Pons (tissue), 1 donor: ENCODE measurements at regions not wholly inside any gene's neighbourhood (a gene's known extent, or its start where the extent isn't known, plus 50 kb on each side); places are given as distances from the start of the nearest gene placed in this dataset.
"Not testable (repeated sequence)": the region's sequence is repeated elsewhere in the genome, so short reads cannot be mapped to it uniquely, and the experiment has no call there.

Source experiments
- DNase-seq: peaks from one replicate; pipeline ENCODE4 v3.0.0-alpha.2; 2016; ENCODE audit warnings: low spot score

DNA sequence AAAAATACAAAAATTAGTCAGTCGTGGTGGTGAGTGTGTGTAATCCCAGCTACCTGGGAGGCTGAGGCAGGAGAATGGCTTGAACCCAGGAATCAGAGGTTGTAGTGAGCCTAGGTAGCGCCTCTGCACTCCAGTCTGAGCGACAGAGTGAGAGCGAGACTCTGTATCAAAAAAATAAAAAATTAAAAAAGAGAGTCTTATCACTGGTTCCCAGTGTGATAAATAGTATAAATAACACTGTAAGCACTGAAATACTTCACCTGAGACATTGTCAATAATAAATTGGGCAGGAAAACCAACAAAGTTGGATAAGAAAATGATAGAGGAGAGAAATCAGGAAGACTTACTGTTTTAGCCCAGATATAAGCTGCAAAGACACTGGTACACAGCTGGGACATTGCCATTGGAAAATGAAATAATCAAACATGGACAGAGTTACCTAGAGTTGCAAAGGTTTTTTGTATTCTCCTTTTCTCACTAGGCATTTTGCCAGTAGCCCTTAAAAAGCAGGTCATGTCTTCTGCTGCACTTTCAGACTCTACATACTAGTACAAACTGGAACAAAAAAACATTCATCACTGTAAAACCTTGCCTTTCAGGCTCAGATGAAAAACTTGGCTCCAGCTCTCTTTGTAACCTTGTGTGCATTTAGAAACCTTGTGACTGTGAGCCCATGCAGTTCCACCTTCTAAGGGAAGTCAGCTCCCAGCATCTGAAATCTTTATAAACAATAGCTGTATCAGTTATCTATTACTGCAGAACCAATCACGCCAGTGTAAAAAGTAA, 55.0 kb upstream of the PPP1R2C start:
- peak; percentile 15 for DNase-seq

- DNase-seq, result not testable (repeated sequence)
Observed at GRCh38 chrX:42833550-42833940, 55.6 kb upstream of the PPP1R2C start.

DNA sequence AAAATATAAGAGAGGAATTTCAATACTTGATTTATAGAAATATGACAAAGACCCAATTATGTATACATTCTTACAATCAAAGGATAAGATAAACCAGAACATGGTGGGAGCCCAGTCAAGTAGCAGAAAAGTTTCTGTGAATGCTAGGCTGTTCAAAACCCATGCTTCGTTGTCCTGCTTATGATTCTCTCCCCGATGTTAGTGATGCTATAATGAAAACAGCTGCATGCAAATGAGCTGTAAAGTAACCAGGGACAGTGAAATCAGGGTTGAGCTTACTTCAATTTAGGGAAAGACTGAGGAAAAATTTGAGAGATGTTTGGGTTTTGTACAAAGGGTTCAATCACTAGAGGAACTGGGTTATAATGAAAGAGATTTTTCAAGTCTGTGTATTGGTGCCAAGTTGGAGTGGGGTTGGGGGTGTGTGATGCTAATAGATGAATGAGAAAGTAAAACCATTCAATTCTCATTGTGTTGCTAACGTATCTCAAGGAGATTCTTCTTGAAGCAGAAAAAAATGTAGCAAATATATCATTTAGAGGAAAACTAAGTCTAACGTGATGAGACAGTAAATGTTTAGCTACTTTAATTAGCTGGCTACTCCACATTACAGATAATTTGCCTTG, 59.3 kb upstream of the PPP1R2C start:
- peak; percentile 6 for DNase-seq

GRCh38 chrX:42837747-42838146, 59.8 kb upstream of the PPP1R2C start:
- no peak for DNase-seq

GRCh38 chrX:42839632-42840031, 61.7 kb upstream of the PPP1R2C start:
- no peak for DNase-seq

DNA sequence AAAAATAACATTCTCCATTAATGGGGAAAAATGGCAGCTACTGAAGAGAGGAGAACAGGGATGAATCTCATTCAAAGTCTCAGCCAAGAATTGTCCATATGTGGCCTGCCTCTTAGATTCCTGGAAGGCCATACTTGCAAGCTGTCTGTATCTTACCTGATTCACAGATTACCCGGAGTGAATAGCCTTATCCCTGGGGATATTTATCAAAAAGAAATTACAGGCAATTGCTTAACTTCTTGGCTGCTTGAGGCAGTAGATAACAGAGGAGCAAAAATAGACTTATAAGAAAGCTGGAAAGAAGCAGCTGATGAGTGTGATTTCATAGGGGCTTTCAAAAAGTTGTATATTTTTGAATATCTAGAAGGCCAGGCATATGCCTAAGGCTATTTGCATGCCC, 68.8 kb upstream of the PPP1R2C start:
- DNase-seq, result no peak

DNA sequence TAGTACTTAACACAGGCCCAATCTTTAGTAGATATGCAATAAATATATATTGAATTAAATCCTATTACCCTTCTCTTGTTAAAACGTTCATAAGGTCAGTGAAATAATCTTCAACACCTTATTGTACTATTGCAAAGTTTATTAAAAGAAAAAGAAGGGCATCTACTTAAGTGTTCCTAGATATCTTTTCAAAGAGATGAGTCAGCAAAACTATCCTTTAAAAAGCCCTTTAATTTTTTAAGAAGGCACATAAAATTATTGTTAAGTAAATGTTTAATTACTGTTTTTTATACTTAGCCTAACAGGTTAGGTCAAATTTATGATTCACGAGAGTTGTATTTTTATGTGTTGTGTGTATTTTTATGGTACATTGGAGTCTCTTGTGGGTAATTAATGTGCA, 77.3 kb upstream of the PPP1R2C start:
- no peak for DNase-seq

DNA sequence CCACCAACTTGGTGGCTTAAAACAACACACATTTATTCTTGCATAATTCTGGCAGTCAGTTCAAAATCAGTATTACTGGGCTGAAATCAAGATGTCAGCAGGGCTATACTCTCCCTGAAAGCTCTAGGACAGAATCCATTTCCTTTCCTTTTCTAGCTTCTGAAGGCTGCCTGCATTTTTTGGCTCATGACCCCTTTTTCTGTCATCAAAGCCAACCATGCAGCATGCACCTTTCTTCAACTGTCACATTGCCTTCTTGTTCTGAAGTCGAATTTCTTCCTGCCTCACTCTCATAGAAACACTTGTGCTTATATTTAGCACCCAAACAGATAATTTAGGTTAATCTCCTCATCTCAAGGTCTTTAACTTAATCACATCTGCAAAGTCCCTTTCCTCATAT, 79.8 kb upstream of the PPP1R2C start:
- DNase-seq, result no peak

DNA sequence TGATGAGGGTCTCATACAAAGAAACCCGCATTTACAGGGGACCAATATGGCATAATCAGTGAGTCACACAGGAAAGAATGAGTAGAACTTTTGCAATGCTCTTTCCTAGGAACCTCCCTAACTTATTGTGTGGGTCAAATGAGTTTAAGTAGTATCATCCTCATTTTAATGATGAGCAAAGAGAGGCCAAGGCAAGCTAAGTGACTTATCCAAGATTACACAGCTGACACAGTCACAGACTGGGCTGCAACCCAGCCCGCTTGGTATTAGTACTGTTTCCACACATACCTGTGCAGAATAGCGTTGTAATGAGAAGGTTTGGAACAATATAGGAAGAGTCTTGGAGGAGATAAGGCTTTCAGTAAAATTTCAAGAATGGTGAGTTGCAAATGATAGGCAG, 91.0 kb upstream of the PPP1R2C start:
- DNase-seq, result no peak

DNA sequence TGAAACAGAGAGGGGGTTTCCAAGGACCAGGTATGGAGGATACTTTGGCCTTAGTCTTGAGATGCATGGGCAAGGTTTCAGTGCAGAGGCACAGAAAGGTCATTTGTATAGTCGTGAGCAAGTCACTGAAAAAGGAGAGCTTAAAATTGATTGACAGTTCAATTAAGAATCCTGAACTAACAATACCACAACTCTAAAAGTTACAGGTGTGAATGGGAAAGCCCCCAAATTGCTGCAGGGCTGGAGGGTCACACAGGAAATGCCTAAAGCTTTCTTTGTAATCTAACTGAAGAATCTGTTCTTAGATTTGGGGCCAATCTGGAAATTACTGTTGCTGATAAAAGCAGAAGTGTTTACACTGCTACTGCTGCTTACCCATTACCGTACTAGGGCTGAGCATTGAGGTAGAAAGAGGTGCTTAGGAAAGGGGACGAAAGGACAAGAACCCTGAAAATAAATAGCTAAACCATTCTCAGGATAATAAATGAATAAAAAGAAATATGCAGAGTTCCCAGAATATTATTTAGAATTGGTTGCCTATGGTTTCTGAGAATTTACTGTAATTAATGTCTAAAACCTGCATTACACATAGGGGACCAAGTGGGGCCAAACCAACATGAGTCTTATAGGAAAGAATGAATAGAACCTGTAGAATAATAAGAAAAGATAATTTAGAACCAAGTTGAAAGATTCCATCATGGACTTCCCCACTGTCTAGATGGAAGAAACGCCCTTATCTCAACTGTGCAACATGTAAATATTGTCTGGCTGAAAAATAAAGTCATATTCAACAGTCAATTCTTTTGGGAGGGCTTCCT, 91.9 kb upstream of the PPP1R2C start:
- no peak for DNase-seq

DNA sequence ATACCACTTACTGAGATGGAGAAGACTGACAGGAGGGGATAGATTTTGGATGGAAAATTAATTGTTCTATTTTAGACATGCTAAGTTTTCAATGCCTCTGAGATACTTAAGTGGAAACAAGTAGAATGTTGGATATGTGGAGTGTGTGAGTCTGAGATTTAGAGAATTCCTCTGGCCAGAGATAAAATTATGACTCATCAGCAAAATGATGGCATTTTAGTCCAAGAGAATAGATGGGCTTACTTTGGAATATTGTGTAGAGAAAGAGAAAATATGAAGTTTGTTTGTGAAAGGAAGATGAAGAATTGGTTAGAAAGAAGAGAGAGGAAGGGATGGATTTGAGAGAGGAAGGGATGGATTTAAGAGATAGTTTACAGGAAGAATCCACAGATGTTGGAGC, 108.6 kb upstream of the PPP1R2C start:
- no peak for DNase-seq

DNA sequence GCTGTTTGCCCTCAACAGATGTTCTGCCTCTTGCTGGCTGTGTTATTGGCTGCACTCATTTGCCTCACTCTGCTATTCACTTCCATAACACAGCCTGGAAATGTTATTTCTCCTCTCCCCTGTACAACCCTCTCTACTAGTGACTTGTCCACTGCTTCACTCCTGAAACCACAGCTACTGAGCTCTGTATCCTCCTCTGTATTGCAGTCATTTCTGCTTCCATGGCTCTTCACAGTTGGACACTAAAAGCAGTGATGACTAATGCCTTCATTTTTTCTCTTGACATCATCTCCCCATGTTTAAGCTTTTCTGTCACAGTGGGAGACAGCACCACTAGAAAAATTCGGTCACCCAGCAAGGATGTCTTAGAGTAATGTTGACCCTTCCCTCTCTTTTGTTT, 123.0 kb upstream of the PPP1R2C start:
- DNase-seq, result no peak

DNA sequence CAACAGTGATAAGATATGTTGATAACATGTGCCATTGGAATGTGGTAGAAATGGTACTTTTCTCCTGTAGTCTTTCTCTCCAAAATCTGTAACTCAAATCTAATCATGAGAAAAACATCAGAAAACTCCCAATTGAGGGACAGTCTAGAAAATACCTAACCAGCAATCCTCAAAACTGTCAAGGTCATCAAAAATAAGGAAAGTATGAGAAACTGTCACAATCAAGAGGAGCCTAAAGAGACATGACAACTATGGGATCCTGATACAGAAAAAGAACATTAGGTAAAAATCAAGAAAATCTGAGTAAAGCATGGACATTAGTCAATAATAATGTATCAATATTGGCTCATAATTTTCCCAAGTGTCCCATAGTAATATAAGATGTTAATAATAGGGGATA, 124.5 kb upstream of the PPP1R2C start:
- no peak for DNase-seq

DNA sequence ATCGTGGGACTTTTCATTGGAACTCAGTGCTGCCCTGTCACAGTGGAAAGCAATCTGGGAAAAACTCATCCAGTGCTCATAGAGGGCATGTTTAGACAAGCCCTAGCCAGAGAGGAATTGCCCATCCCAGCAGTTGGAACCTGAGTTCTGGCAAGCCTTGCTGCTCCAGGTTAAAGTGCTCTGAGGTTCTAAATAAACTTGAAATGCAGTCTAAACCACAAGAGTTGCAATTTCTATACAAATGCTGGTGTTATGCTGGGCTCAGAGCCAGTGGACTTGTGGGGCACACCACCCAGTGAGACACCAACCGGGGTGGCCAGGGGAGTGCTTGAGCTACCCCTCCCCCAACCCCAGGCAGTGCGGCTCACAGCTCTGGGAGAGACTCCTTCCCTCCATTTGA, 142.8 kb upstream of the PPP1R2C start:
- no peak for DNase-seq

- no peak for DNase-seq
Observed at GRCh38 chrX:42930071-42930470, 152.1 kb upstream of the PPP1R2C start.

- DNase-seq, result no peak
Observed at GRCh38 chrX:42930951-42931350, 153.0 kb upstream of the PPP1R2C start.

DNA sequence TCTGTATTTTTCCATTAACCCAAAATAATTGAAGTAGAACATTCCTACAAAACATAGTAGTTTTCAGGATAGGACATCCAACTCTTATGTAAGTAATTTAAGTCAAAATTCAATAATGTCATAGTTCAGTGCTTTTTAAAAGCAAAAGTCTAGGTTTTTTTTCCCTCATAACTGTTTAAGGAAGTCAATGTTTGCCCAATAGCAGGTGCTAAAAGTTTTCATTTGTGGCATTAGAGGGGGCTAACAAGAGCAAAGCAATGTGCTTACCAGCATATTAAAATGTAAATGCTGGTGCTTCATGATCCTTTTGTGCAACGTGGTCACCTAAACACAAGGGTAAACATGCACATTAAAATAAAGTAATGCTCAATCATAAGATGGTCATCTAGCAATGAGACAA, 155.2 kb upstream of the PPP1R2C start:
- DNase-seq, result no peak

GRCh38 chrX:42934020-42934726, 156.2 kb upstream of the PPP1R2C start:
- DNase-seq, result no peak

GRCh38 chrX:42941671-42942070, 163.7 kb upstream of the PPP1R2C start:
- DNase-seq, result no peak

- DNase-seq, result no peak
Observed at GRCh38 chrX:42943051-42943974, 165.3 kb upstream of the PPP1R2C start.

DNA sequence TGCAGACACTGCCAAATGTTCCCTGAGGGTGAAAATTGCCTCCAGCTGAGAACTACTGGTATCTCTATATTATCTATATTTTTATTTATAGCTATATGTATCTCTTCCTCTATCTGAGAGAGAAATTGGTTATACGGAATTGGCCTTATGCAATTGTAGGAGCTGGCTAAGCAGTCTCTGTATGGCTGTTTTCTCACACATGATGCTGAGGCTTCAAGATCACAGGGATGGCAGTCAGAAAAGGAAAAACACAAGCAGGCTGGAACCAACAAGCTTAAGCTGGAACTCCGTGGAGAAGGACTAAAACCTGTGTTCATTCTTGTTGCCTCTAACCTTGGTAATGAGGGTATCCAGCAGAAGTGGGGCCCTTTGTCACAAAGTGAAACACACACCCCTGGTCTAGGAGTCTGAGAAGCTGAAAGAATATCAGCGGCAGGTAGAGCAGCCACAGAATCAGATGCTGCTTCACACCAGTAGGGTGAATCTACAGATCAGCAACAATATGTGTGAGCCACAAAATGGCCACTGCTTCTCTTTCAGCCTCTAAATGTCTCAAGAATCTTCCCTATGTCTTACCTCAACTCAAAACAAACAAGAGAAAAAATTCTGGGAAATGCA, 166.5 kb upstream of the PPP1R2C start:
- DNase-seq, result no peak
